SU-DHL-6 (cell line): ENCODE measurements at regions not wholly inside any gene's neighbourhood (a gene's known extent, or its start where the extent isn't known, plus 50 kb on each side); places are given as distances from the start of the nearest gene placed in this dataset.

Experiments used
- H2AFZ ChIP-seq: fragments of 200-600 bp; sonication (generic); 2 replicates; pipeline ENCODE4 v1.6.1; 2014; ENCODE audit warnings: low read depth, mild to moderate bottlenecking, moderate library complexity, mixed read lengths, antibody characterized with exemption, low read length; ENCODE audit not compliant: severe bottlenecking
- H3F3A ChIP-seq: fragments of 200-600 bp; shearing (Covaris generic); 2 replicates; pipeline ENCODE4 v1.6.0; 2016; ENCODE audit warnings: antibody characterized with exemption, mild to moderate bottlenecking; ENCODE audit not compliant: insufficient read depth
- H3K27ac ChIP-seq: fragments of 200-600 bp; sonication (generic); 2 replicates; pipeline ENCODE4 v1.5.1; 2016; ENCODE audit warnings: low read depth, mild to moderate bottlenecking, low read length, moderate library complexity, mixed read lengths
- H3K27me3 ChIP-seq: fragments of 200-600 bp; sonication (generic), shearing (Covaris generic); 2 replicates; pipeline ENCODE4 v1.6.0; 2014; ENCODE audit warnings: mild to moderate bottlenecking, low read length
- H3K36me3 ChIP-seq: fragments of 200-600 bp; sonication (generic); 2 replicates; pipeline ENCODE4 v1.6.1; 2014; ENCODE audit warnings: mild to moderate bottlenecking, low read length, mixed read lengths
- H3K4me2 ChIP-seq: fragments of 300-600, 200-600 bp; shearing (Covaris generic), sonication (generic); 2 replicates; pipeline ENCODE4 v1.6.0; 2014; ENCODE audit warnings: low read length, low read depth, mild to moderate bottlenecking; ENCODE audit not compliant: poor library complexity, severe bottlenecking
- H3K4me3 ChIP-seq: fragments of 200-600 bp; sonication (generic); 2 replicates; pipeline ENCODE4 v1.5.1; 2014; ENCODE audit warnings: antibody characterized with exemption, low read length, mild to moderate bottlenecking, mixed read lengths; ENCODE audit not compliant: insufficient read depth, poor library complexity, severe bottlenecking
- H3K79me2 ChIP-seq: fragments of 200-600 bp; sonication (generic); 2 replicates; pipeline ENCODE4 v1.6.1; 2014; ENCODE audit warnings: mild to moderate bottlenecking, low read length, moderate library complexity; ENCODE audit not compliant: insufficient read depth
- H3K9ac ChIP-seq: fragments of 200-600 bp; sonication (generic); 2 replicates; pipeline ENCODE4 v1.7.0; 2014; ENCODE audit warnings: mild to moderate bottlenecking, low read length
- H3K9me2 ChIP-seq: fragments of 200-600 bp; sonication (generic); replicated peaks from 2 replicates; pipeline ENCODE4 v1.6.1; 2014; ENCODE audit warnings: low read length; ENCODE audit not compliant: insufficient read depth
- H3K9me3 ChIP-seq: fragments of 200-600 bp; sonication (generic); 2 replicates; pipeline ENCODE4 v1.6.1; 2014; ENCODE audit warnings: low read length, mixed read lengths; ENCODE audit not compliant: insufficient read depth
- H4K20me1 ChIP-seq: fragments of 200-600 bp; sonication (generic); 2 replicates; pipeline ENCODE4 v1.6.1; 2014; ENCODE audit warnings: low read depth, mild to moderate bottlenecking, antibody characterized with exemption, low read length, moderate library complexity, mixed read lengths
- CTCF ChIP-seq: fragments of 200-600 bp; sonication (generic); IDR thresholded peaks from one replicate; pipeline ENCODE4 v1.5.1; 2017; ENCODE audit warnings: antibody characterized with exemption, mild to moderate bottlenecking, low read length, moderate library complexity; ENCODE audit not compliant: insufficient read depth, poor library complexity, severe bottlenecking
- EZH2phosphoT487 ChIP-seq: fragments of 200-600 bp; sonication (generic), shearing (Covaris generic); conservative IDR thresholded peaks from 2 replicates; pipeline ENCODE4 v1.6.1; 2018; ENCODE audit warnings: mild to moderate bottlenecking, antibody characterized with exemption, low read length, moderate library complexity, mixed read lengths

- H3K4me3 ChIP-seq = no peak overlapping the region
- H3K27me3 ChIP-seq = no peaks in the 10 kb centered on the region
- no peaks in the 10 kb centered on the region; the same call in 1 of the 2 replicates for H3K36me3 ChIP-seq
- H2AFZ ChIP-seq = no peak overlapping the region
- no peak overlapping the region for H3K9ac ChIP-seq
- H3F3A ChIP-seq = no peaks in the 10 kb centered on the region
- H3K27ac ChIP-seq = no peak overlapping the region
- H4K20me1 ChIP-seq = no peaks in the 10 kb centered on the region
- no peaks in the 10 kb centered on the region for H3K9me3 ChIP-seq
- H3K4me2 ChIP-seq = no peak overlapping the region
- H3K79me2 ChIP-seq = no peaks in the 10 kb centered on the region
- H3K9me2 ChIP-seq = no peaks in the 10 kb centered on the region
- TF ChIP-seq EZH2phosphoT487 (no peak), CTCF (no peak)
Measured at GRCh38 chr5:25993701-25994100, 1044.7 kb downstream of the CDH9 start.

GRCh38 chr5:25991639-25992038, 1046.7 kb downstream of the CDH9 start:
- TF ChIP-seq EZH2phosphoT487 (no peak), CTCF (no peak)
- H3K9me3 ChIP-seq = no peaks in the 10 kb centered on the region
- no peaks in the 10 kb centered on the region; the same call in 1 of the 2 replicates for H3K36me3 ChIP-seq
- no peak overlapping the region for H3K4me2 ChIP-seq
- no peak overlapping the region for H3K27ac ChIP-seq
- no peaks in the 10 kb centered on the region for H3K9me2 ChIP-seq
- no peaks in the 10 kb centered on the region for H3F3A ChIP-seq
- H2AFZ ChIP-seq = no peak overlapping the region
- H3K9ac ChIP-seq = no peak overlapping the region
- H3K4me3 ChIP-seq = no peak overlapping the region
- H3K79me2 ChIP-seq = no peaks in the 10 kb centered on the region
- H3K27me3 ChIP-seq = no peaks in the 10 kb centered on the region
- H4K20me1 ChIP-seq = no peaks in the 10 kb centered on the region

DNA sequence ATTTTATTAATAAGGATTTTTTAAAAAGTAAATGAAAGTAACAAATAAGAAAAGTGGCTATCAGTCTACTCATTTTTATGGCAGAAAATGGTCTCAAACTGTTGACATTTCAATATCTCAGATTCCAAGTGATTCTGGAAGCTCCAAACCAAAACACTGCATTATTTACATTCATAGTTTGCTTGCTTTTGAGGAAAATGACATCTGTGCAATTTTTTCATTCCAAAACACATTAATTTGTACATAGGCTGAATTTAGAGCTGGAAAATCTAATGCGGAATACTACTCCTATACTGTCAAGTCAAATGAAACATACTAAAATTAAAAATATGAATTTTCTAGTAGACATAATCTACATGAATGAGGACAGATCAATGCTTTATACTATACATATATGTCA, 1047.6 kb downstream of the CDH9 start:
- no peaks in the 10 kb centered on the region; the same call in 1 of the 2 replicates for H3K36me3 ChIP-seq
- no peaks in the 10 kb centered on the region for H3K9me3 ChIP-seq
- no peaks in the 10 kb centered on the region for H4K20me1 ChIP-seq
- H3K4me3 ChIP-seq = no peak overlapping the region
- H3K27ac ChIP-seq = no peak overlapping the region
- H2AFZ ChIP-seq = no peak overlapping the region
- no peak for TF ChIP-seq CTCF
- TF ChIP-seq EZH2phosphoT487 = no peak
- no peaks in the 10 kb centered on the region for H3K27me3 ChIP-seq
- no peaks in the 10 kb centered on the region for H3F3A ChIP-seq
- no peaks in the 10 kb centered on the region for H3K9me2 ChIP-seq
- H3K79me2 ChIP-seq = no peaks in the 10 kb centered on the region
- H3K9ac ChIP-seq = no peak overlapping the region
- H3K4me2 ChIP-seq = no peak overlapping the region

DNA sequence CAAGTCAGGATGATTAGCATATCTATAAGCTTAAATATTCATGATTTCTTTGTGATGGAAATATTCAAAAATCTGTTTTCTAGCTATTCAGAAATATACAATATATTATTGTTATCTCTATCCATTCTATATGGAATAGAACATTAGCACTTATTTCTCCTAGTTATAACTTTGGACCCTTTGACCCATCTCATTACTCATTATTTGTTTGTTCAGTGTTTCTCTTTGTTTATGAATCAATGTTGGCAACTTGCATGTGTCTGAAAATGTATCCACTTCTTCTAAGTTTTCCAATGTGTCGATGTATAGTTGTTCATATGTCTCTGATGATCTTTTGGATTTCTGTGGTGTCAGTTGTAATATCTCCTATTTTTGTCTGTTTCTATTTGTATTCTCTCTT, 1059.3 kb downstream of the CDH9 start:
- Histone ChIP-seq H3K27ac (no peak overlapping the region), H3K36me3 (no peaks in the 10 kb centered on the region; the same call in 1 of the 2 replicates), H3K4me3 (no peak overlapping the region), H3K9me3 (peaks cover 6% of the 10 kb centered on the region; the same call in 1 of the 2 replicates), H3K9ac (no peak overlapping the region), H2AFZ (no peak overlapping the region), H3F3A (no peaks in the 10 kb centered on the region), H3K27me3 (no peaks in the 10 kb centered on the region), H3K9me2 (no peaks in the 10 kb centered on the region), H3K79me2 (no peaks in the 10 kb centered on the region), H4K20me1 (no peaks in the 10 kb centered on the region), H3K4me2 (no peak overlapping the region)
- TF ChIP-seq CTCF (no peak), EZH2phosphoT487 (no peak)
